ENCODE measurements at regions not wholly inside any gene's neighbourhood (a gene's known extent, or its start where the extent isn't known, plus 50 kb on each side); places are given as distances from the start of the nearest gene placed in this dataset.

DNA sequence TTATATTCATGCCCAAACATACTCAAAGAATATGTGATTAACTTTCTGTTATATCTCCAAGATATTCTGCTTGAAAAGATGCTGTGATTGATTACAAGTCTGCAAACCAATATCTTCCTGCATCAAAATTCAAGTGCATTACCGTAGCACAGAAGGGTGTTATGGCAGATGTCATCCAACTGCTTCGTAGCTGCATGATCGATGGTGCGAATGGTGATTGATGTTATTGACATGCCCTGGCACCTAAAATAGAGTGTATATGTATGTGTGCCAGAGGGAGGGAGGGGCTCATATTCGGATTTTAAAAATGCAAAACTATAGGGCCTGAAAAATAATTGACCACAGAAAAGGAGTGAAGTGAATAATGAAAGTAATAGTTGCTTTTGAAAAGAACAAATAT lies 882.1 kb upstream of the NUDT12 start:
- Histone ChIP-seq H3K36me3 (no peaks in the 10 kb centered on the region), H3K27ac (peak overlapping the region; percentile 26; the same call in 1 of the 2 replicates), H4K20me1 (no peaks in the 10 kb centered on the region), H3K9me3 (no peaks in the 10 kb centered on the region), H3K4me2 (peak overlapping the region; percentile 72), H3K9ac (no peak overlapping the region), H3K4me3 (0 out of 2 replicates have a peak overlapping the region, but pooled peaks have one; percentile 14), H3K4me1 (peaks cover 12% of the 10 kb centered on the region), H3K27me3 (no peaks in the 10 kb centered on the region)
- no peak for TF ChIP-seq Cebpa-rat (IDR thresholded peaks at IDR 0.05)

DNA sequence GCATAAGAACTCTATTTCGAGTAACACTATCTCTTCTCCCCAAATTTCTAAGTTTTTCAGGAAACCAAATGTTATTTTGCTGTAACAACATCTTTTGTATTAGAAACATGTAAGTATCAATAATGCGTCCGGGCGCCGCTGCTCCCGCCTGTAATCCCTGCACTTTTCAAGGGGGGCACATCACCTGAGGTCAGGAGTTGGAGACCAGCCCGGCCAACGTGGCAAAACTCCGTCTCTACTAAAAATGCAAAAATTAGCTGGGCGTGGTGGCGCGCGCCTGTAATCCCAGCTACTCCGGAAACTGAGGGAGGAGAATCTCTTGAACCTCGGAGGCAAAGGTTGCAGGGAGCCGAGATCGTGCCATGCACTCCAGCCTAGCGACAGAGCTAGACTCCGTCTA lies 881.1 kb upstream of the NUDT12 start:
- Histone ChIP-seq H4K20me1 (no peaks in the 10 kb centered on the region), H3K27ac (no peak overlapping the region), H3K4me1 (peaks cover 12% of the 10 kb centered on the region), H3K9me3 (no peaks in the 10 kb centered on the region), H3K36me3 (no peaks in the 10 kb centered on the region), H3K4me3 (no peak overlapping the region), H3K9ac (no peak overlapping the region), H3K27me3 (no peaks in the 10 kb centered on the region), H3K4me2 (no peak overlapping the region)
- no peak for TF ChIP-seq Cebpa-rat (IDR thresholded peaks at IDR 0.05)

DNA sequence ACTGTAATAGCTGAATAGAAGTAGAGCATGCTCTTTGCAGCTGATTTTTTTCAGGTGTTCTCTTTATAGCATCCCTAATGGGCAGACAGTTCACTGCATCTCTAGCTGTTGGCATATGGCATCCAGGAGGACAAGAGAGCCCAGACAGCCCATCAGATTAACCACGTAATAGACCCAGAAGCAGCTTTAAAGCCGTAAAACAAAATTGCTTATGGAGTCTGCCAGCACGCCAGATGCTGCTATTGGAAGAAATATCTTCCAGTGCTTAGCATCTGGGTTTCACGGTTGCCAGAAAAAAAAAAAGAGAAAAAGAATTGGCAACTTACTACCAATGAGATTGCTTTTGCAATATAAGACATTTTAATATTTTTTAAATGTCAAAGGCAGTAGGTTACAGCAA lies 869.4 kb upstream of the NUDT12 start:
- no peak for TF ChIP-seq Cebpa-rat (IDR thresholded peaks at IDR 0.05)
- Histone ChIP-seq H3K27ac (no peak overlapping the region), H4K20me1 (no peaks in the 10 kb centered on the region), H3K9me3 (no peaks in the 10 kb centered on the region), H3K9ac (no peak overlapping the region), H3K4me1 (no peaks in the 10 kb centered on the region), H3K27me3 (no peaks in the 10 kb centered on the region), H3K4me3 (no peak overlapping the region), H3K4me2 (no peak overlapping the region), H3K36me3 (no peaks in the 10 kb centered on the region)

DNA sequence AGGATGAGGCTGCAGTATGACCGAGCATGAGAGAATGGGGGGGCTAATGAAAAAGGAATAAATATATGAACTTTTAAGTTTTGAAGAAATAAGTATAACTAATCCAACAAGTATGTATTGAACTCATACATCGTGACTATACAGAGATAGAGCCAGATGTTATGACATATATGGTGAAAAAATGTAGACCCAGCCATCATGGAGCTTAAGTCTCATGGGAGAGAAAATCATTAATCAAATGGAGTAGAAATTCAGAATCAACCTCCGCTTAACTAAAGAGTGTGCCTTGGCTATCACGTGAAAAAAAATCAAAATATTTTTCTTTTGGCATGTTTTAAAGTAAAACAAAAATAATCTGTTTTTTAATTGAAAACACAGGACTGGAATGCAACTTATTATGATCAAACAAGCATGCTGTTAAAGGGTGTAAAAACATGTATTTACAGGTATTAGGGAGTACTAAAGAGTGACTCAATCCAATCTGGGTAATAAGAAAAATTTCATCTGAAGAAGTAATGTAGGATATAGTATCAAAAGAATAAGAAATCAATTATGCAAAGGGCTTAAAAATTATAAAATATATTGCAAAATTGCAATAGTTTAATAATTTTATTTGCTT lies 868.5 kb upstream of the NUDT12 start:
- Histone ChIP-seq H3K4me1 (no peaks in the 10 kb centered on the region), H4K20me1 (no peaks in the 10 kb centered on the region), H3K36me3 (no peaks in the 10 kb centered on the region), H3K9me3 (no peaks in the 10 kb centered on the region), H3K9ac (no peak overlapping the region), H3K4me3 (no peak overlapping the region), H3K27ac (no peak overlapping the region), H3K4me2 (no peak overlapping the region), H3K27me3 (no peaks in the 10 kb centered on the region)
- TF ChIP-seq Cebpa-rat (IDR thresholded peaks at IDR 0.05), result no peak

DNA sequence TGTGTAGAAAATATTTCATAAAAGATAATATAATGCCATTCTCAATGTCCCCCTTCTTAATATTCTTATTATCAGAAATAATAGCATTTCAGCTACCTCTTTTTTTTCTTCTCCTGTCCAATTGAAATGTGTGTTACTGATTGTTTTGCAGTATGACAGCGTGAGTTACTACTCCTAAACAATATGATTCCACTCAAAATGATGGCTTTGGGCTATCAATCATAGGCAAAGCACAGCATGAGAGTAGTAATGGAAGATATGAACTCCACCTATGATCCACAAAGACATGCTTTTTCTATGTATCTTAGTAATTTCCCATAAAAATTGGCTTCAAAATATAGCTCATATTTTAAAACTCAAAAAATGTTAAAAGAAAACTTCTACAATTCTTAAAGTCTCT lies 867.3 kb upstream of the NUDT12 start:
- Histone ChIP-seq H3K4me3 (no peak overlapping the region), H3K36me3 (no peaks in the 10 kb centered on the region), H3K4me2 (no peak overlapping the region), H3K9ac (no peak overlapping the region), H3K27me3 (no peaks in the 10 kb centered on the region), H3K27ac (no peak overlapping the region), H3K4me1 (no peaks in the 10 kb centered on the region), H3K9me3 (no peaks in the 10 kb centered on the region), H4K20me1 (no peaks in the 10 kb centered on the region)
- TF ChIP-seq Cebpa-rat (IDR thresholded peaks at IDR 0.05), result no peak

DNA sequence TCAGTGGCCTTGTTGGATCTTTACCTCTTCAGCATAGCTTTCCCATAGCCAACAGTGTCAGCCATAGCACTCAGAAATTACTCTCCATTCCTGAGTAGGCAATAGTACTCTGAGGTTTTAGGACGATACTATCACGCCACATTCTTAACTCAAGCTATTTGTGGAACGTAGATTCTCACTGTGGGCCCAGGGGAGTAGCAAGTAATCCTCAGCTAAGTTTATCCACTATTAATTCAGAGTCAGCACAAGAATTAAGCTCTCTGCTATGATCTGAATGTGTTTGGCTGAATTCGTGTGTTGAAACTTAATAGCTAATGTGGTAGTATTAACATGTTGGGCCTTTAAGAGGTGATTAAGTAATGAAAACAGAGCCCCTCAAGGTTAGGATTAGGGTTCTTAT lies 858.8 kb upstream of the NUDT12 start:
- Histone ChIP-seq H3K4me2 (no peak overlapping the region), H3K4me3 (no peak overlapping the region), H3K36me3 (no peaks in the 10 kb centered on the region), H3K9ac (no peak overlapping the region), H3K4me1 (no peaks in the 10 kb centered on the region), H3K27ac (no peak overlapping the region), H4K20me1 (no peaks in the 10 kb centered on the region), H3K9me3 (no peaks in the 10 kb centered on the region), H3K27me3 (no peaks in the 10 kb centered on the region)
- TF ChIP-seq Cebpa-rat (IDR thresholded peaks at IDR 0.05), result no peak

DNA sequence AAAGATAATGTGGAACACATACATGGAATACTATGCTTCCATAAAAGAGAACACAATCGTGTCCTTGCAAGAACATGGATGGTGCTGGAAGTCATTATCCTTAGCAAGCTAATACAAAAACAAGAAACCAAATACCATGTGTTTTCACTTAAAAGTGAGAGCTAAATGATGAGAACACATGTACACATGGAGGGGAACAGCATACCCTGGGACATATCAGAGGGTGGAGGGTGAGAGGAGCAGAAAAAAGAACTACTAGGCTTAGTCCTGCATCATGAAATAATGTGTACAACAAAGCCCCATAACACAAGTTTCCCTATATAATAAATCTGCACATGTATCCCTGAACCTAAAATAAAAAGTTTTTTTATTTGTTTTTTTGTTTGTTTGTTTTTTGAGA lies 855.5 kb upstream of the NUDT12 start:
- H3K9ac ChIP-seq, result no peak overlapping the region
- TF ChIP-seq Cebpa-rat (IDR thresholded peaks at IDR 0.05), result no peak
- H3K4me3 ChIP-seq, result no peak overlapping the region
- H3K4me2 ChIP-seq, result no peak overlapping the region
- no peaks in the 10 kb centered on the region for H3K27me3 ChIP-seq
- H3K4me1 ChIP-seq, result no peaks in the 10 kb centered on the region
- no peak overlapping the region for H3K27ac ChIP-seq
- H3K9me3 ChIP-seq, result no peaks in the 10 kb centered on the region
- no peaks in the 10 kb centered on the region for H3K36me3 ChIP-seq
- H4K20me1 ChIP-seq, result no peaks in the 10 kb centered on the region

DNA sequence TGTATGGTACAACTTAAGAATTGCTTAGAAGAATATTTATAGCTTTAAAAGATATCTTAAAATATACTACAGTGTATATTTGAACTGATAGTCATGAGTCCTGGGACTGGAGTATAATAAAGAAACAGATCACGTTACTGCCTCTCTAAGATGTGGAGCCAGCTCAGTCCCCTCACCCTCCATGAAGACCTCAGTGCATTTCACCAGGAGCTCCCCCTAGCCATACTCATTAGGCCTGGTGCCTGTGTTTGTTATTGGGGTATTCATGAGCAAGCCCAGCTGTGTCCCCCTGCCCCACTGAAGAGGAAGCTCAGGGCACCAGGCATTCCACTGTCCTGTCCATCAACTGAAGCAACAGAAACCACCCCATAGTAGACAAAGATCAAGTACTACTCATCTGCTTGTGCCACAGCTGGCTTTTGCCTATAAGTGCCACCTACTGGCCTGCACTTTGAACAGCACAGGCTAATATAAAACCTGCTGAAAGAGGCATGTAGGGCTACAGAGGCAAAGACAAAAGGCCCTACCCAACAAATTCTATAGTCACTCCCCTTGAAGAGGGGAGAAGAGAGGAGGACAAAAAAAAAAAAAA lies 850.2 kb upstream of the NUDT12 start:
- Histone ChIP-seq H3K4me3 (no peak overlapping the region), H4K20me1 (no peaks in the 10 kb centered on the region), H3K4me1 (no peaks in the 10 kb centered on the region), H3K27ac (no peak overlapping the region), H3K4me2 (no peak overlapping the region), H3K36me3 (no peaks in the 10 kb centered on the region), H3K27me3 (no peaks in the 10 kb centered on the region), H3K9ac (no peak overlapping the region), H3K9me3 (no peaks in the 10 kb centered on the region)
- no peak for TF ChIP-seq Cebpa-rat (IDR thresholded peaks at IDR 0.05)

DNA sequence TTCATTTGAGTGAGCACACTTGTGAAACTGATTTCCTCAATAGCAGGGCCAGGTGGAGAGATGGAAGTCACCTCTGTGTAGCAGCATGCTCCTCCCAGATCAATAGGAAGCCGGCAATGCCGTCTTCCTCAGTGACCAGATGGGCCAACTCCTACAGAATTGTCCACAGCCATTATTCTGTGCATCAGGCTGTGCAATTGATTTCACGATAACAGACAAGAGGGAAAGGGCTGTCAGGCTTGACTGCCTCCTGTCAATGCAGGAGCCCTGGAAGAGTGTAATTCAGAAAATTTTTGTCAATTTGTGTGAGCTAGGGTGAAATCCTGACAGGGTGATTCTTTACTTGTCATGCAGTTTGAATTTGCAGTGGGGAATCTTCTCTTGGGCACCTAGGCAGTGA lies 838.4 kb upstream of the NUDT12 start:
- H4K20me1 ChIP-seq, result no peaks in the 10 kb centered on the region
- no peak for TF ChIP-seq Cebpa-rat (IDR thresholded peaks at IDR 0.05)
- H3K4me2 ChIP-seq, result no peak overlapping the region
- H3K27ac ChIP-seq, result no peak overlapping the region
- H3K9ac ChIP-seq, result no peak overlapping the region
- no peaks in the 10 kb centered on the region for H3K36me3 ChIP-seq
- H3K27me3 ChIP-seq, result no peaks in the 10 kb centered on the region
- no peak overlapping the region for H3K4me3 ChIP-seq
- no peaks in the 10 kb centered on the region for H3K4me1 ChIP-seq
- 0 out of 2 replicates have a peak, but pooled peaks cover 4% of the 10 kb centered on the region for H3K9me3 ChIP-seq

DNA sequence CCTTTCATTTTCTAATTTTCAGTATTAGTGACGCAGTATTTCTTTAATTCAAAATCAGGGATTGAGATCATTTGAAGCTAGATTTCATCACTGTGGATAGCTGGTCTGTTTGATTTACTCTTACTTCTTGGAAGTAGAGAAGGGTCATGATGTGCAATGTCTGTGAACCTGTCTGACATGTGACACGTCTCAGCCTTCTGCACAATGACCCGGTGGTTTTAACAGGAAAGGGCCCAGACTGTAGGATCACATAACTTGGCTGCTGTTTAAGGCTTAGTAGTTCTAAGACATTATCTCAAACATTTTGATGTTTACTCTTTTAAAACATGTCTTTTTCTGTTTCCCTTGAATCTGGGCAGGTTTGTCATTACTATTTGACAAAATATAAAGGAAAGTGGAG lies 823.3 kb upstream of the NUDT12 start:
- no peaks in the 10 kb centered on the region for H4K20me1 ChIP-seq
- H3K9me3 ChIP-seq, result no peaks in the 10 kb centered on the region
- no peak overlapping the region for H3K4me3 ChIP-seq
- no peak for TF ChIP-seq Cebpa-rat (IDR thresholded peaks at IDR 0.05)
- no peaks in the 10 kb centered on the region for H3K36me3 ChIP-seq
- no peaks in the 10 kb centered on the region for H3K4me1 ChIP-seq
- H3K4me2 ChIP-seq, result no peak overlapping the region
- no peaks in the 10 kb centered on the region for H3K27me3 ChIP-seq
- no peak overlapping the region for H3K27ac ChIP-seq
- H3K9ac ChIP-seq, result no peak overlapping the region

DNA sequence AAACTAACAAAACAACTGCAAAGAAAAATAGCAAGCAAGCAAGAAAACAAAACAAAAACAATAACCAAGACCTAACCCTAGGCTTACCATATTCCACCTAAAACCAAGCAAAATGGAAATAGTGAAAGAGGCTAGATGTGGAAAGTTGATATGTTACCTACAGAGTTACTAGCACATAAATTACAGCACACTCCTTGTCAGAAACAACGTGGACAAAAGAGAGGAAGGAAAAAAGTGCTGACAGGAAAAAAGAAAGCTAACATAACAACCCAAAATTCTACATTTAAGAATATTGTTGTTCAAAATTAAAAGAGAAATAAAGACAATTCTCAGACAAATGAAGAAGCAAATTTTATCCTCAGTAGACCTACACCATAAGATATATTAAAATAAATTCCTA lies 812.8 kb upstream of the NUDT12 start:
- TF ChIP-seq Cebpa-rat (IDR thresholded peaks at IDR 0.05), result no peak
- Histone ChIP-seq H4K20me1 (no peaks in the 10 kb centered on the region), H3K9ac (no peak overlapping the region), H3K4me1 (no peaks in the 10 kb centered on the region), H3K36me3 (no peaks in the 10 kb centered on the region), H3K27me3 (no peaks in the 10 kb centered on the region), H3K27ac (no peak overlapping the region), H3K9me3 (no peaks in the 10 kb centered on the region), H3K4me3 (no peak overlapping the region), H3K4me2 (no peak overlapping the region)
